GM20000 (cell line): ENCODE measurements at regions not wholly inside any gene's neighbourhood (a gene's known extent, or its start where the extent isn't known, plus 50 kb on each side); places are given as distances from the start of the nearest gene placed in this dataset.
A peak's percentile ranks its signal among the peaks of the same experiment; 100 is the strongest.

Source experiments
- DNase-seq: peaks from one replicate; pipeline ENCODE4 v3.0.0; 2012; ENCODE audit warnings: low spot score
- TF ChIP-seq, protein P1 (sequence below): IDR thresholded peaks from 2 replicates; pipeline ENCODE4 v1.5.1; 2012; ENCODE audit warnings: mild to moderate bottlenecking, control low read depth; ENCODE audit errors: extremely low read depth, missing control alignments

DNA sequence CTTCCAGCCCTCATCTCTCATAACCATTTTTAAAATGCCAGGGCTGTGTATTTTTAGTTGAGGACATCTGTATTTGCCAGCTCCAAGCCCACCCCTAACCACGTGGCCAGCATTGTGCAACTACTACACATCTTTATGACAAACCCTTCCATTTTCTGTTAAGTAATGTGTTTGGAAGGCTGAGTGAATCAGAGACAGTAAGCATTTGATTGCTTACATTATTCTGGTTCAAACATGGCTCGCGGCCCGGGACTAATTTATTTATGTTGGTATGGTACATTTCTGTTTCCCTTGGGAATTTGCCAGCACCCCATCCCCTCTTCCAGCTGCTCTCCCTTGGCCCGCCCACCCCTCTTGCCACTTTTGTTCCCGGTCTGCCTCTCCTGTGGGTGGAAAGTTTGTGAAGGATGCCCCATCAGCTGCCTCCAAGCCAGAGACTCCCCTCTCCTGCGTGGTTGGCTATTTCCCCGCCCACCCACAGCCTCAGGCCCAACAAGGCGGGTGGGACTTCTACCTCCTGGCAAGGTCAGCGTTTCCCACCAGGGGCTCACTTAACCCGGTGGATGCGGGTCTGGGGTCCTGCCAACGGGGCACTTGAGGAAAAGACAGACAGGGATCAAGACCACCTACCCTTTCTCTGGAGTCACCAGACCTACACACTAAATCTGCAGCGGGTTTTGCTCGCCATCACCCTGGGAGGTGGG, 162.2 kb downstream of the HSD17B3 start:
- DNase-seq, result no peak
- TF ChIP-seq, protein P1, sequence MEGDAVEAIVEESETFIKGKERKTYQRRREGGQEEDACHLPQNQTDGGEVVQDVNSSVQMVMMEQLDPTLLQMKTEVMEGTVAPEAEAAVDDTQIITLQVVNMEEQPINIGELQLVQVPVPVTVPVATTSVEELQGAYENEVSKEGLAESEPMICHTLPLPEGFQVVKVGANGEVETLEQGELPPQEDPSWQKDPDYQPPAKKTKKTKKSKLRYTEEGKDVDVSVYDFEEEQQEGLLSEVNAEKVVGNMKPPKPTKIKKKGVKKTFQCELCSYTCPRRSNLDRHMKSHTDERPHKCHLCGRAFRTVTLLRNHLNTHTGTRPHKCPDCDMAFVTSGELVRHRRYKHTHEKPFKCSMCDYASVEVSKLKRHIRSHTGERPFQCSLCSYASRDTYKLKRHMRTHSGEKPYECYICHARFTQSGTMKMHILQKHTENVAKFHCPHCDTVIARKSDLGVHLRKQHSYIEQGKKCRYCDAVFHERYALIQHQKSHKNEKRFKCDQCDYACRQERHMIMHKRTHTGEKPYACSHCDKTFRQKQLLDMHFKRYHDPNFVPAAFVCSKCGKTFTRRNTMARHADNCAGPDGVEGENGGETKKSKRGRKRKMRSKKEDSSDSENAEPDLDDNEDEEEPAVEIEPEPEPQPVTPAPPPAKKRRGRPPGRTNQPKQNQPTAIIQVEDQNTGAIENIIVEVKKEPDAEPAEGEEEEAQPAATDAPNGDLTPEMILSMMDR, result no peak

DNA sequence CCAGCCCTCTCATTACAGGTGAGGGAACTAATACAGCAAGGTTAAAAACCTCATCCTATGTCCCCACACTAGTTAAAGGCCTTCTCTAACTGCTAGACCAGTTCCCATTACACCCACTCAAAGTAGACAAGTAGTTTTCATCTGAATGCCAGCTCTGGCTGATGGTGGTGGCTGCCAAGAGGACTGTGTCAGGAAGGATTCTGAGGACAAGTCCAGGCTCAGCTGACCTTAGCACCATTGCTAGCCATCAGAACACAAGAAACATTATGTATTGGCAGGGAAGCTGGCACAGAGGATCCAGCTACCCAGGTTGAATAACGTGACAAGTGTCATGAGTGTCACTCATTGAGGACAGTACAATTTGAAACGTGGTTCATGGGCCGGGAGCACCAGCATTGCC, 163.4 kb downstream of the HSD17B3 start:
- TF ChIP-seq, protein P1, result no peak
- DNase-seq, result no peak

DNA sequence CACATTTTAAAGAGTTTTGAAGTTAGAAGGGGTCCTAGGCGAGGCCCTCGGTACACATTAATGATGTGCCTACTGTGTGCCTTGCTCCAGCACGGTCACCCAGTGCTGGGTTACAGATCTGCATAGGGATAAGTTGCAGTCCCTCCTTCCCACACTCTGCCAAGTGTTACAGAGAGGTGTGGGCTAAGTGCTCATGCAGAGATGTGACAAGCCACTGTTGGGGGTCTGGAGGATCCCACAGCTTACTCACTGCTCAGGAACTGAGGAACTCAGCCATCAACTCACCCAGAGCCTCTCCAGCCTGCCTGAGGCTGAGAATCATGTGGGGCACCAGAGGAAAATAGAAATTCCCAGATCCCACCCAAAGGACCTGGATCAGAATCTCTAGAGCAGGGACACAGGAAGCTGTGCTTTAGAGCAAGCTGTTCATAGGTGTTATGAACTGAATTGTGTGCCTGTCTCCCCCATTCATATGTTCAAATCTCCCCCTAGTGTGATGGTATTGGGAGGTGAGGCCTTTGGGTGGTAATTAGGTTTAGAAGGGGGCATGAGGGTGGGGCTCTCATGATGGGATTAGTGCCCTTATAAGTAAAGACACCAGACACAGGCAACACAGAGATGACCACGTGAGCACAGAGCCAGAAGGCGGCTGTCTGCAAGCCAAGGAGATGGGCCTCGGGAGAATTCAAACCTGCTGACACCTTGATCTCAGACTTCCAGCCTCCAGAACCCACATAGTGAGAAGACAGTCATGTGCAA, 164.1 kb downstream of the HSD17B3 start:
- peak; percentile 24 for DNase-seq
- TF ChIP-seq, protein P1, result no peak

DNA sequence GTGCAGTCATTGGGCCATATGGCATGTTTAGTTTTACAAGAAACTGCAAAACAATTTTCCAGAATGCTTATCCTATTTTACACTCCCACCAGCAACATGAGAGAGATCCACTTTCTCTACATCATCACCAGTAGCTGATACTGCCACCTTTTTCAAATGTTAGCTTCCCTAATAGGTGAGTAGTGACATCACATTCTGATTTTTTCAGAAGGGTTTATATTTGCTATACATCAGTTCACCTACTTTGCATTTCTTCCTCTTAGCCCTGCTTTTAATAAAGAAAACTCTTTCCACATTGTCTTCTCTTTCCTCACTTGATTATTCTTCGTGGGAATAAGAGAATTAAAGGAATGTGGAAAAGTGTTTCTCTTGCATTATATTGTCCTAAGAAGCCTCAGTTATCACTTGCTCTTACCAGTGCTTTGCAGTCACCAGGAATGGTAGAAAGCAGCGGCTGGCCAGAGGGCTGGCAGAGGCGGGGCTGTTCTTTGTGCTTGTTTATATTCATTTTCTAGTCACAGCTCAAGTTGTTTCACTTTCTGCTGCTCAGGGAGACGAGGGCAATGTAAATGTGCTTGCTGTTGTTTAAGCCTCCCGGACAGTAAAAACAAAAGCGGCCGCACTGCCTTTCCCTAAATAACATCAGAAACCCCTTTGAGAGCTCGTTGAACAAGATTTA, 164.8 kb downstream of the HSD17B3 start:
- TF ChIP-seq, protein P1, result no peak
- peak; percentile 84 for DNase-seq

DNA sequence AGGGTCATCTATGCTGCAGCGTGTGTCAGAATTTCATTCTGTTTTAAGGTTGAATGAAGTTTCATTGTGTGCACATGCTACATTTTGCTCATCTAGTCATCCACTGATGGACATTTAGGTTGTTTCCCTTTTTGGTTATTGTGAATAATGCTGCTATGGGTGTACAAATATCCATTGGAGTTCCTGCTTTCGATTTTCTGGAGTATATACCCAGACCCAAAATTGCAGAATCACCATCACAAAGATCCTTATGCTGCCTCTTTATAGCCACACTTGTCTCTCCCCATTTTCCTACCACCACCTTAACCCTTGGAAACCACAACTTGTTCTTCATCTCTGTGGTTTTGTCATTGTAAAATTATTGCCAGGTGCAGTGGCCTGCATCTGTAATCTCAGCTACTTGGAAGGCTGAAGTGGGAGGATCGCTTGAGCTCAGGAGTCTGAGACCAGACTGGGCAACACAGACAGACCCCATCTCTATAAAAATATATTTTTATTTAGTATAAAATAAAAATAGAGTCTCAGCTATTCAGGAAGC, 166.2 kb downstream of the HSD17B3 start:
- DNase-seq, result no peak
- TF ChIP-seq, protein P1, result no peak

DNA sequence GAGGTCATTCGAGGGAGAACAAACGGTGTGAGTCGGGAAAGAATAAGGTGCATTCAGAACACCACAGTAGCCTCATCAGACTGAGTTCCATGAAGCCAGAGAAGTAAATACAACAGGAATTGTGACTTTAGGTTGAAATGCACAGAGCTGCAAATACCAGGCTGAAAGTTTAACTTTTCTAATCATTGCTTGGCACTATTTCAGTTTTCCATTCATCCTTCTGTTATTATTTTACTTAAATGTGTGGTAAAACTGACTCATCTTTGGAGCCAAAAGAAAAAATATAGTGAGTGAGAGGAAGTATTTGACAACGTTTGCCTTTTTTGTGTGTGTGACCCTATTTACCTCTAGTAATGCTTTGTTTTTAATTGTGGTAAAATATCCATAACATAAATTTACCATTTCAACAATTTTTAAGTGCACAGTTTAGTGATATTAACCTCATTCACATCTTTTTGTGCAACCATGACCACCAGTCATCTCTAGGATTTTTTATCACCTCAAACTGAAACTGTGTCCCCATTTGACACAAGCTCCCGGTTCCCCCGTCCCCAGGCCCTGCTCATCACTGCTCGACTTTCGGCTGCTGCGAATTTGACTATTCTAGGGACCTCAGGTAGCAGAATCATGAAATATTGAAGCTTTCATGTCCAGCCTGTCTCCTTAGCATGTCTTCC, 166.8 kb downstream of the HSD17B3 start:
- TF ChIP-seq, protein P1, result no peak
- no peak for DNase-seq
